HEK293 (cell line): ENCODE measurements at regions not wholly inside any gene's neighbourhood (a gene's known extent, or its start where the extent isn't known, plus 50 kb on each side); places are given as distances from the start of the nearest gene placed in this dataset.
"Not testable (repeated sequence)": the region's sequence is repeated elsewhere in the genome, so short reads cannot be mapped to it uniquely, and the experiment has no call there.

Source experiments
- CTCF ChIA-PET: fragments of 350-600 bp; formaldehyde crosslinking; extraction: SDS; loops from one replicate; lab custom pipeline; 2021; ENCODE audit warnings: antibody characterized with exemption; lab: Yijun Ruan, JAX
- POLR2A ChIA-PET: fragments of 300-600 bp; formaldehyde crosslinking; extraction: SDS; loops from one replicate; lab custom pipeline; 2020; ENCODE audit warnings: antibody characterized with exemption, inconsistent platforms; lab: Yijun Ruan, JAX
- H3K27ac ChIP-seq: fragments of 200-500 bp; sonication (Bioruptor generic); 2 replicates; pipeline ENCODE4 v1.5.1; 2014; ENCODE audit warnings: low read depth, low read length, control low read depth, inconsistent platforms; ENCODE audit errors: extremely low read depth
- H3K36me3 ChIP-seq, 2 experiments: fragments of 200-500 bp in 1 of 2; sonication (Bioruptor generic) in 1 of 2; 1 replicate in 1 of 2; 2 replicates in 1 of 2; pipeline ENCODE4 v1.5.1; 2014 to 2017; ENCODE audit warnings: inconsistent platforms in 2 of 2, low read length in 2 of 2; ENCODE audit not compliant: control insufficient read depth in 2 of 2, insufficient read depth in 1 of 2
- H3K4me1 ChIP-seq: fragments of 200-500 bp; sonication (Bioruptor generic); 2 replicates; pipeline ENCODE4 v1.5.1; 2014; ENCODE audit warnings: mild to moderate bottlenecking, low read length, inconsistent platforms; ENCODE audit not compliant: control insufficient read depth, insufficient read depth
- H3K4me3 ChIP-seq: 2 replicates; pipeline ENCODE4 v1.5.1; 2011; ENCODE audit warnings: low read depth, mild to moderate bottlenecking, control low read depth, low read length, moderate library complexity
- H3K9me3 ChIP-seq: fragments of 200-500 bp; sonication (Bioruptor generic); 2 replicates; pipeline ENCODE4 v1.5.1; 2014; ENCODE audit warnings: low read depth, low read length, inconsistent platforms; ENCODE audit not compliant: control insufficient read depth, insufficient read depth
- HOXD13 ChIP-seq: sonication (generic); formaldehyde crosslinking; IDR thresholded peaks from 2 replicates; pipeline ENCODE4 v1.8.0; 2022; ENCODE audit warnings: missing genetic modification reagents, borderline replicate concordance
- IKZF3 ChIP-seq: fragments of 450-650 bp; IDR thresholded peaks from 2 replicates; pipeline ENCODE4 v1.5.0; 2018; ENCODE audit warnings: missing biosample characterization, mild to moderate bottlenecking, missing genetic modification characterization, moderate library complexity
- SCRT1 ChIP-seq: fragments of 450-650 bp; formaldehyde crosslinking; IDR thresholded peaks from 2 replicates; pipeline ENCODE4 v1.5.1; 2016; ENCODE audit warnings: missing biosample characterization, missing genetic modification characterization, borderline replicate concordance
- TRIM28 ChIP-seq: IDR thresholded peaks from 2 replicates; pipeline ENCODE4 v1.6.1; 2011; ENCODE audit warnings: low read length, control low read depth, borderline replicate concordance
- ZNF23 ChIP-seq: fragments of 450-650 bp; formaldehyde crosslinking; IDR thresholded peaks from 2 replicates; pipeline ENCODE4 v1.5.1; 2016; ENCODE audit warnings: missing biosample characterization, missing genetic modification characterization, borderline replicate concordance
- ZNF311 ChIP-seq: fragments of 450-650 bp; formaldehyde crosslinking; IDR thresholded peaks from 2 replicates; pipeline ENCODE4 v1.5.1; 2017; ENCODE audit warnings: missing biosample characterization, missing genetic modification characterization, borderline replicate concordance
- ZNF350 ChIP-seq: fragments of 450-650 bp; formaldehyde crosslinking; IDR thresholded peaks from 2 replicates; pipeline ENCODE4 v1.5.0; 2017; ENCODE audit warnings: missing biosample characterization, mild to moderate bottlenecking, missing genetic modification characterization
- ZNF366 ChIP-seq: fragments of 450-650 bp; formaldehyde crosslinking; conservative IDR thresholded peaks from 2 replicates; pipeline ENCODE4 v1.5.1; 2016; ENCODE audit warnings: missing biosample characterization, missing genetic modification characterization
- ZNF521 ChIP-seq: fragments of 450-650 bp; formaldehyde crosslinking; IDR thresholded peaks from 2 replicates; pipeline ENCODE4 v1.5.1; 2017; ENCODE audit warnings: missing biosample characterization, mild to moderate bottlenecking, missing genetic modification characterization
- ZNF530 ChIP-seq: fragments of 450-650 bp; formaldehyde crosslinking; IDR thresholded peaks from 2 replicates; pipeline ENCODE4 v1.5.1; 2016; ENCODE audit warnings: low read depth, missing biosample characterization, missing genetic modification characterization
- ZNF555 ChIP-seq: fragments of 450-650 bp; formaldehyde crosslinking; conservative IDR thresholded peaks from 2 replicates; pipeline ENCODE4 v1.5.1; 2017; ENCODE audit warnings: missing biosample characterization, mild to moderate bottlenecking, missing genetic modification characterization, inconsistent platforms
- ZNF561 ChIP-seq: fragments of 450-650 bp; IDR thresholded peaks from 2 replicates; pipeline ENCODE4 v1.5.1; 2018; ENCODE audit warnings: missing biosample characterization, missing genetic modification characterization, borderline replicate concordance
- ZNF600 ChIP-seq: fragments of 450-650 bp; formaldehyde crosslinking; IDR thresholded peaks from 2 replicates; pipeline ENCODE4 v1.5.1; 2016; ENCODE audit warnings: missing biosample characterization, missing genetic modification characterization
- ZNF621 ChIP-seq: fragments of 450-650 bp; formaldehyde crosslinking; IDR thresholded peaks from 2 replicates; pipeline ENCODE4 v1.5.1; 2017; ENCODE audit warnings: missing biosample characterization, missing genetic modification characterization
- ZNF777 ChIP-seq: fragments of 450-650 bp; formaldehyde crosslinking; IDR thresholded peaks from 2 replicates; pipeline ENCODE4 v1.5.1; 2017; ENCODE audit warnings: missing biosample characterization, missing genetic modification characterization, borderline replicate concordance
- ZSCAN23 ChIP-seq: fragments of 450-650 bp; formaldehyde crosslinking; IDR thresholded peaks from 2 replicates; pipeline ENCODE4 v1.5.1; 2016; ENCODE audit warnings: missing biosample characterization, missing genetic modification characterization
- TF ChIP-seq, protein P1 (sequence below): fragments of 450-650 bp; formaldehyde crosslinking; IDR thresholded peaks from 2 replicates; pipeline ENCODE4 v1.5.1; 2016; ENCODE audit warnings: missing biosample characterization, missing genetic modification characterization, borderline replicate concordance
- TF ChIP-seq, protein P2 (sequence below): fragments of 450-650 bp; formaldehyde crosslinking; optimal IDR thresholded peaks from 2 replicates; pipeline ENCODE3; 2016; ENCODE audit warnings: missing biosample characterization, mild to moderate bottlenecking, missing genetic modification characterization
- TF ChIP-seq, protein P3 (sequence below): fragments of 450-650 bp; formaldehyde crosslinking; IDR thresholded peaks from 2 replicates; pipeline ENCODE4 v1.5.1; 2016; ENCODE audit warnings: missing biosample characterization, missing genetic modification characterization, low read depth
- TF ChIP-seq, protein P4 (sequence below): fragments of 450-650 bp; formaldehyde crosslinking; IDR thresholded peaks from 2 replicates; pipeline ENCODE4 v1.5.1; 2016; ENCODE audit warnings: missing biosample characterization, missing genetic modification characterization

DNA sequence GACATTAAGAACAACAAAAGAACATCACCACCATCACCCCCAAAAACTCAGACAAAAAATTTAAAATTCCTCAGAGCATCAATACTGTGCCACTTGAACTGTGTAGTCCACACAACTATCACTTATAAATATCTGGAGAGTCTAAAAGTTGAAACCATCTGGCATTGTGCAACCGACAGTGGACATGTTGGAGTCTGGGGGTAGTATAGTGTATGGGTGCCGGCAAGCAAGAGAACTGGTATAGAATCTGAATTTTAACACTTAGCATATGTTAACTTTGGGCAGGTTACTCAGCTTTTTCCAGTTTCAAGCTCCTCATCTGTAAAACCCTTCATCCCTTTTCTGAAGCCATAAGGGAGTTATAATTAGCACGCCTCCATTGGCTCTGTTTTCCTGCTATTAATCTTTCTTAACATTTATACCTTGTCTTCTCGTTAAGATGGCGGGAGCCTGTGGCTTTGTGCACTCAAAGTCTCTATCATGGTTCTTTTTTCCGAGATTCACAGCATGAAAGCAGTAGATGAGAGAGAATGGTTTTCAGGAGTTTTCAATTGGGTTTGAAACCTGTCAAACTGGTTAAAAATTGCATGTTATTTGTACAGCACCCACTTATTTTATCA is 255.7 kb upstream of the TBL1XR1 start:
- H3K4me1 ChIP-seq, result no peaks in the 10 kb centered on the region
- POLR2A ChIA-PET, result no interaction called here
- H3K4me3 ChIP-seq, result no peak overlapping the region
- no peak overlapping the region for H3K27ac ChIP-seq
- no peaks in the 10 kb centered on the region for H3K36me3 ChIP-seq
- H3K9me3 ChIP-seq, result no peaks in the 10 kb centered on the region
- CTCF ChIA-PET, result no interaction called here
- TF ChIP-seq, protein P1, sequence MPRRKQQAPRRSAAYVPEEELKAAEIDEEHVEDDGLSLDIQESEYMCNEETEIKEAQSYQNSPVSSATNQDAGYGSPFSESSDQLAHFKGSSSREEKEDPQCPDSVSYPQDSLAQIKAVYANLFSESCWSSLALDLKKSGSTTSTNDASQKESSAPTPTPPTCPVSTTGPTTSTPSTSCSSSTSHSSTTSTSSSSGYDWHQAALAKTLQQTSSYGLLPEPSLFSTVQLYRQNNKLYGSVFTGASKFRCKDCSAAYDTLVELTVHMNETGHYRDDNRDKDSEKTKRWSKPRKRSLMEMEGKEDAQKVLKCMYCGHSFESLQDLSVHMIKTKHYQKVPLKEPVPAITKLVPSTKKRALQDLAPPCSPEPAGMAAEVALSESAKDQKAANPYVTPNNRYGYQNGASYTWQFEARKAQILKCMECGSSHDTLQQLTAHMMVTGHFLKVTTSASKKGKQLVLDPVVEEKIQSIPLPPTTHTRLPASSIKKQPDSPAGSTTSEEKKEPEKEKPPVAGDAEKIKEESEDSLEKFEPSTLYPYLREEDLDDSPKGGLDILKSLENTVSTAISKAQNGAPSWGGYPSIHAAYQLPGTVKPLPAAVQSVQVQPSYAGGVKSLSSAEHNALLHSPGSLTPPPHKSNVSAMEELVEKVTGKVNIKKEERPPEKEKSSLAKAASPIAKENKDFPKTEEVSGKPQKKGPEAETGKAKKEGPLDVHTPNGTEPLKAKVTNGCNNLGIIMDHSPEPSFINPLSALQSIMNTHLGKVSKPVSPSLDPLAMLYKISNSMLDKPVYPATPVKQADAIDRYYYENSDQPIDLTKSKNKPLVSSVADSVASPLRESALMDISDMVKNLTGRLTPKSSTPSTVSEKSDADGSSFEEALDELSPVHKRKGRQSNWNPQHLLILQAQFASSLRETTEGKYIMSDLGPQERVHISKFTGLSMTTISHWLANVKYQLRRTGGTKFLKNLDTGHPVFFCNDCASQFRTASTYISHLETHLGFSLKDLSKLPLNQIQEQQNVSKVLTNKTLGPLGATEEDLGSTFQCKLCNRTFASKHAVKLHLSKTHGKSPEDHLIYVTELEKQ (tag by site-specific recombination), result no peak
- TF ChIP-seq ZSCAN23 (tag by site-specific recombination) (no peak), ZNF350 (tag by site-specific recombination) (no peak), ZNF521 (no peak), IKZF3 (tag by site-specific recombination) (no peak), ZNF530 (tag by site-specific recombination) (no peak), ZNF23 (tag by site-specific recombination) (no peak), HOXD13 (no peak), ZNF621 (tag by site-specific recombination) (no peak)

DNA sequence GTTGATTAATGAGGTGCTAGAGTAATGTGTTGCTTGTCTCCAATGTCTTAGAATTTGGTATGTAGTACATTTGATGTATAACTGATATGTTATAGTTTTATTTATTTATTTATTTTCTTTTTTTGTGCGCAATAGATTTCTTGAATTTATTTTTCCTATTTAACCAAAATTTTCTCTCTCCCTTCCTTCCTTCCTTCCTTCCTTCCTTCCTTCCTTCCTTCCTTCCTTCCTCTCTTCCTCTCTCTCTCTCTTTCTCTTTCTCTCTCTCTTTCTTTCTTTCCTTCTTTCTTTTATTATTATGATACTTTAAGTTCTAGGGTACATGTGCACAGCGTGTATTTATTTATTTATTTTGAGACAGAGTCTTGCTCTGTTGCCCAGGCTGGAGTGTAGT is 256.2 kb upstream of the TBL1XR1 start:
- H3K27ac ChIP-seq, result no peak overlapping the region
- POLR2A ChIA-PET, result no interaction called here
- TF ChIP-seq ZNF366 (tag by site-specific recombination), result peak; percentile 65; the same call in 1 of the 2 replicates
- TF ChIP-seq, protein P2, sequence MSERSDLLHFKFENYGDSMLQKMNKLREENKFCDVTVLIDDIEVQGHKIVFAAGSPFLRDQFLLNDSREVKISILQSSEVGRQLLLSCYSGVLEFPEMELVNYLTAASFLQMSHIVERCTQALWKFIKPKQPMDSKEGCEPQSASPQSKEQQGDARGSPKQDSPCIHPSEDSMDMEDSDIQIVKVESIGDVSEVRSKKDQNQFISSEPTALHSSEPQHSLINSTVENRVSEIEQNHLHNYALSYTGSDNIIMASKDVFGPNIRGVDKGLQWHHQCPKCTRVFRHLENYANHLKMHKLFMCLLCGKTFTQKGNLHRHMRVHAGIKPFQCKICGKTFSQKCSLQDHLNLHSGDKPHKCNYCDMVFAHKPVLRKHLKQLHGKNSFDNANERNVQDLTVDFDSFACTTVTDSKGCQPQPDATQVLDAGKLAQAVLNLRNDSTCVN (tag by site-specific recombination), result no peak

DNA sequence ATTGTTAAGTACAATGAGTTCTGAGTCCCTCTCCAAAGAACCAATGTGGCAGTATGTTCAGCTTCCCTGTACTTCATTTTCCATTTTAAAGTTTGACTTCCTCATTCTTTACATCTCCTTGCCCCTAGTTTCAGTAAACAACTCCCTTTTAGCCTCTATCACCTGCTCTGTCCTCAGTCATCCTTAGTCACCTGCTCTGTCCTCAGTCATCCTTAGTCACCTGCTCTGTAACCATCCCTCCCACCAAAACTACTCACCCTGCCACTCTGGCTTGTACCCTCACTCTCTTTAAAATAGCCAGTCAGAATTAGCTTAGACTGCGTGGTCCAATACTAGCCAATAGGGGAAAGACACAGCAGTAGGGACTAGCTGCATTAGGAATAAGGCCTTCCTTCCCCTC is 259.9 kb upstream of the TBL1XR1 start:
- H3K4me1 ChIP-seq, H3K27ac ChIP-seq, H3K9me3 ChIP-seq, H3K36me3 ChIP-seq, CTCF ChIA-PET, POLR2A ChIA-PET, H3K4me3 ChIP-seq: not testable (repeated sequence)

More for the DNA sequence above, 256.2 kb upstream of the TBL1XR1 start:
- Histone ChIP-seq H3K9me3 (no peaks in the 10 kb centered on the region), H3K4me3 (no peak overlapping the region), H3K4me1 (no peaks in the 10 kb centered on the region), H3K36me3 (no peaks in the 10 kb centered on the region)
- CTCF ChIA-PET, result no interaction called here

DNA sequence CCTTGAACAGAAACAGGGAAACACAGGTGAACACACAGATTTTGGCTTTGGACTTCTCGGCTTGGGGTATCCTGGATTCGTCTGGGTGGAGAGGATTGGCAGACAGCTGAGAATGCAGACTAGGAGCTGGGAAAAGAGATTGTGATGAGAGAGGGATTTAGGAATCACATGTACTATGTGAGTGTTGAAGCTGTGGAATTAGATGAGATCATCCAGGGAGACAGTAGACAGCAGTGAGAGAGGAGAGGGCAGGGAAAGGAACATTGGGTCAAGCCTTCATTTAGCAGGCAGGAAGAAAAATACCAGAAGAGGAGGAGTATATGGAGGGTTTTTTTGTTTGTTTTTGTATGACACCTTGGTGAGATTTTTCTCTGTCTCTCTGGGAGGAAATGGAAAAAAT is 262.1 kb upstream of the TBL1XR1 start:
- no peaks in the 10 kb centered on the region for H3K9me3 ChIP-seq
- TF ChIP-seq ZNF555, result no peak
- no peak for TF ChIP-seq ZNF350 (tag by site-specific recombination)
- TF ChIP-seq SCRT1 (tag by site-specific recombination), result no peak
- TF ChIP-seq ZNF777 (tag by site-specific recombination), result no peak
- TF ChIP-seq, protein P3, sequence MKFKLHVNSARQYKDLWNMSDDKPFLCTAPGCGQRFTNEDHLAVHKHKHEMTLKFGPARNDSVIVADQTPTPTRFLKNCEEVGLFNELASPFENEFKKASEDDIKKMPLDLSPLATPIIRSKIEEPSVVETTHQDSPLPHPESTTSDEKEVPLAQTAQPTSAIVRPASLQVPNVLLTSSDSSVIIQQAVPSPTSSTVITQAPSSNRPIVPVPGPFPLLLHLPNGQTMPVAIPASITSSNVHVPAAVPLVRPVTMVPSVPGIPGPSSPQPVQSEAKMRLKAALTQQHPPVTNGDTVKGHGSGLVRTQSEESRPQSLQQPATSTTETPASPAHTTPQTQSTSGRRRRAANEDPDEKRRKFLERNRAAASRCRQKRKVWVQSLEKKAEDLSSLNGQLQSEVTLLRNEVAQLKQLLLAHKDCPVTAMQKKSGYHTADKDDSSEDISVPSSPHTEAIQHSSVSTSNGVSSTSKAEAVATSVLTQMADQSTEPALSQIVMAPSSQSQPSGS (tag by site-specific recombination), result 0 out of 2 replicates have a peak, but pooled peaks have one; percentile 24
- TF ChIP-seq, protein P4, sequence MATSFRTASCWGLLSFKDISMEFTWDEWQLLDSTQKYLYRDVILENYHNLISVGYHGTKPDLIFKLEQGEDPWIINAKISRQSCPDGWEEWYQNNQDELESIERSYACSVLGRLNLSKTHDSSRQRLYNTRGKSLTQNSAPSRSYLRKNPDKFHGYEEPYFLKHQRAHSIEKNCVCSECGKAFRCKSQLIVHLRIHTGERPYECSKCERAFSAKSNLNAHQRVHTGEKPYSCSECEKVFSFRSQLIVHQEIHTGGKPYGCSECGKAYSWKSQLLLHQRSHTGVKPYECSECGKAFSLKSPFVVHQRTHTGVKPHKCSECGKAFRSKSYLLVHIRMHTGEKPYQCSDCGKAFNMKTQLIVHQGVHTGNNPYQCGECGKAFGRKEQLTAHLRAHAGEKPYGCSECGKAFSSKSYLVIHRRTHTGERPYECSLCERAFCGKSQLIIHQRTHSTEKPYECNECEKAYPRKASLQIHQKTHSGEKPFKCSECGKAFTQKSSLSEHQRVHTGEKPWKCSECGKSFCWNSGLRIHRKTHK, result no peak
- TF ChIP-seq ZNF561 (tag by site-specific recombination), result no peak
- TF ChIP-seq TRIM28, result no peak
- 0 out of 2 replicates have a peak, but pooled peaks have one; percentile 12 for TF ChIP-seq ZNF366 (tag by site-specific recombination)
- no peak for TF ChIP-seq ZNF600
- TF ChIP-seq ZNF311, result no peak

More for the DNA sequence above, 262.1 kb upstream of the TBL1XR1 start:
- Histone ChIP-seq H3K36me3 (no peaks in the 10 kb centered on the region), H3K27ac (no peak overlapping the region), H3K4me1 (0 out of 2 replicates have a peak, but pooled peaks cover 3% of the 10 kb centered on the region), H3K4me3 (no peak overlapping the region)
- ChIA-PET CTCF (interaction anchor here (0.9 kb wide), 1 partner anchor 11 kb away, joined by 3 read pairs; no protein-coding TSS in a partner anchor), POLR2A (no interaction called here)
